Heart left ventricle (tissue), 13 donors: ENCODE measurements at regions not wholly inside any gene's neighbourhood (a gene's known extent, or its start where the extent isn't known, plus 50 kb on each side); places are given as distances from the start of the nearest gene placed in this dataset.

Experiments
- POLR2A ChIP-seq, 2 donors: fragments of 450-650 bp; IDR thresholded peaks; one replicate each; pipeline ENCODE4 v1.6.1; 2017; ENCODE audit warnings: antibody characterized with exemption in 2 of 2, mild to moderate bottlenecking in 2 of 2, moderate library complexity in 2 of 2
- TF ChIP-seq, protein P1 (sequence below), 12 donors: fragments of 200-600 bp; sonication (generic) in 4 of 12; IDR thresholded peaks; one replicate each; pipeline versions ENCODE4 v1.5.0 to v1.8.0; 2018 to 2022; ENCODE audit warnings: antibody characterized with exemption in 12 of 12, mild to moderate bottlenecking in 5 of 12
- donor health status: ischemic (EF 13 %, LVEDD 7.1; RV severe dilation, severe dysfunction).
- donor health status: DM: no; HTN: yes; CAD: no.
- donor health status: DM: no; HTN: no; CAD: no.
- donor health status: ischemic (EF 25% LVEDD 6.9; RV normal size, moderate dysfunction).
- donor health status: ischemic (EF 25% LVEDD 5.7; RV mildly dilated, moderate dysfunction).
- donor health status: ischemic (EF 35%, LVEDD 5.7; RV mildly dilated, moderate dysfunction).
- donor health status: nonischemic (EF 11% LVEDD 7.7; RV severe dilation, severe dysfunction).
- donor health status: DM: yes; HTN: yes; CAD: no.
- donor health status: PGD.
- donor health status: ischemic (EF 29% LVEDD 5.4; RV normal size, mild dysfunction).
- donor health status: nonischemic (EF 23%, LVEDD 6.1; RV moderate dilation, normal function).

DNA sequence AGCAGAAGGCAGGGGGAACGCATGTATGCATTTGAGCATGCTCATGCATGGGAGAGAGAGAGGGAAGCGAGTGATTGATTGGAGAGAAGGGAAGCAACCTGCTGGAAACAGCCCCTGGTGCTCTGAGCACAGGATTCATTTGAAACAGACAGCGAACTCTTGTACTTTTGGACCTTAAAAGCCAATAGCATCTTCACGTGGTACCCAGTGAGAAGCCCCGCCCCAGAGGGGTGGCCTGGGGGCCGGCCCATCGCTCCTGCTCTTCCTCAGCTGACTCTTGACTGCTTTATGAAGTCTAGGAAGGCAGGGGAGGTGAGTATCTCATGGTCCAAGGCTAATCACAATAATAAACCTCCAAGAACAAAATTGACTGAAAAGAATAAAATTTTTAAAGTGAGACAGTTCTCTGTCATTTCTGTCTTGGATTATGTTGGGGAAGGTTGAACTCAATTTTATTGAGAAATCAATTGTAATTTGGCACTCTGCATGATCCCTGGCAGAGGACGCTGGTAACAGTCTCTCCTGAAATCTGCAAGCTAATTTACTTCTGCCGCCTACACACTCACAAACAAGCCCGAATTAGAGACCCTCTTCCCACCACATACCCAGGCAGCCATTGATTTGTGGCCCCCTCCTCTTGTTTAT is 168.2 kb upstream of the PPARGC1A start:
- TF ChIP-seq POLR2A (IDR thresholded peaks at IDR 0.05): no peak
- TF ChIP-seq, protein P1, sequence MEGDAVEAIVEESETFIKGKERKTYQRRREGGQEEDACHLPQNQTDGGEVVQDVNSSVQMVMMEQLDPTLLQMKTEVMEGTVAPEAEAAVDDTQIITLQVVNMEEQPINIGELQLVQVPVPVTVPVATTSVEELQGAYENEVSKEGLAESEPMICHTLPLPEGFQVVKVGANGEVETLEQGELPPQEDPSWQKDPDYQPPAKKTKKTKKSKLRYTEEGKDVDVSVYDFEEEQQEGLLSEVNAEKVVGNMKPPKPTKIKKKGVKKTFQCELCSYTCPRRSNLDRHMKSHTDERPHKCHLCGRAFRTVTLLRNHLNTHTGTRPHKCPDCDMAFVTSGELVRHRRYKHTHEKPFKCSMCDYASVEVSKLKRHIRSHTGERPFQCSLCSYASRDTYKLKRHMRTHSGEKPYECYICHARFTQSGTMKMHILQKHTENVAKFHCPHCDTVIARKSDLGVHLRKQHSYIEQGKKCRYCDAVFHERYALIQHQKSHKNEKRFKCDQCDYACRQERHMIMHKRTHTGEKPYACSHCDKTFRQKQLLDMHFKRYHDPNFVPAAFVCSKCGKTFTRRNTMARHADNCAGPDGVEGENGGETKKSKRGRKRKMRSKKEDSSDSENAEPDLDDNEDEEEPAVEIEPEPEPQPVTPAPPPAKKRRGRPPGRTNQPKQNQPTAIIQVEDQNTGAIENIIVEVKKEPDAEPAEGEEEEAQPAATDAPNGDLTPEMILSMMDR (IDR thresholded peaks at IDR 0.05): no peak
